HEK293 (cell line): ENCODE measurements at regions not wholly inside any gene's neighbourhood (a gene's known extent, or its start where the extent isn't known, plus 50 kb on each side); places are given as distances from the start of the nearest gene placed in this dataset.

ENCODE experiments used
- GFI1B ChIP-seq: fragments of 450-650 bp; formaldehyde crosslinking; IDR thresholded peaks from 2 replicates; pipeline ENCODE4 v1.5.1; 2016; ENCODE audit warnings: missing biosample characterization, missing genetic modification characterization
- GLI2 ChIP-seq: fragments of 450-650 bp; formaldehyde crosslinking; IDR thresholded peaks from 2 replicates; pipeline ENCODE4; 2017; ENCODE audit warnings: missing biosample characterization, missing genetic modification characterization, low read depth, borderline replicate concordance
- MEIS1 ChIP-seq: sonication (generic); formaldehyde crosslinking; IDR thresholded peaks from 2 replicates; pipeline ENCODE4 v1.8.1; 2022; ENCODE audit warnings: missing genetic modification reagents, mild to moderate bottlenecking, borderline replicate concordance
- REST ChIP-seq: fragments of 450-650 bp; formaldehyde crosslinking; IDR thresholded peaks from 2 replicates; pipeline ENCODE4 v1.5.1; 2016; ENCODE audit warnings: missing biosample characterization, missing genetic modification characterization
- SP2 ChIP-seq: fragments of 450-650 bp; formaldehyde crosslinking; IDR thresholded peaks from 2 replicates; pipeline ENCODE4 v1.5.1; 2016; ENCODE audit warnings: missing biosample characterization, missing genetic modification characterization
- ZFP37 ChIP-seq: fragments of 450-650 bp; formaldehyde crosslinking; IDR thresholded peaks from 2 replicates; pipeline ENCODE4 v1.5.1; 2016; ENCODE audit warnings: missing biosample characterization, missing genetic modification characterization
- ZNF121 ChIP-seq: fragments of 450-650 bp; formaldehyde crosslinking; IDR thresholded peaks from 2 replicates; pipeline ENCODE4 v1.5.1; 2016; ENCODE audit warnings: missing biosample characterization, missing genetic modification characterization
- ZNF202 ChIP-seq: fragments of 450-650 bp; formaldehyde crosslinking; IDR thresholded peaks from 2 replicates; pipeline ENCODE4 v1.5.1; 2016; ENCODE audit warnings: missing biosample characterization, missing genetic modification characterization, borderline replicate concordance
- ZNF274 ChIP-seq, 2 experiments: fragments of 200-500 bp in 1 of 2; fragments of 450-650 bp in 1 of 2; sonication (Bioruptor generic) in 1 of 2; formaldehyde crosslinking in 1 of 2; IDR thresholded peaks; 2 replicates each; pipeline versions ENCODE4 v1.5.1 to v1.6.1; 2014 to 2016; ENCODE audit warnings: borderline replicate concordance in 1 of 2, inconsistent platforms in 1 of 2, low read length in 1 of 2, missing biosample characterization in 1 of 2, missing genetic modification characterization in 1 of 2
- ZNF558 ChIP-seq: fragments of 450-650 bp; formaldehyde crosslinking; IDR thresholded peaks from 2 replicates; pipeline ENCODE4 v1.5.1; 2016; ENCODE audit warnings: missing biosample characterization, missing genetic modification characterization
- ZNF624 ChIP-seq: fragments of 450-650 bp; formaldehyde crosslinking; IDR thresholded peaks from 2 replicates; pipeline ENCODE4 v1.5.1; 2017; ENCODE audit warnings: missing biosample characterization, missing genetic modification characterization
- ZNF677 ChIP-seq: fragments of 450-650 bp; IDR thresholded peaks from 2 replicates; pipeline ENCODE4 v1.5.0; 2018; ENCODE audit warnings: missing biosample characterization, mild to moderate bottlenecking, missing genetic modification characterization, moderate library complexity
- ZNF791 ChIP-seq: fragments of 450-650 bp; formaldehyde crosslinking; IDR thresholded peaks from 2 replicates; pipeline ENCODE4 v1.5.1; 2016; ENCODE audit warnings: missing biosample characterization, missing genetic modification characterization
- TF ChIP-seq, protein P1 (sequence below): fragments of 450-650 bp; formaldehyde crosslinking; IDR thresholded peaks from 2 replicates; pipeline ENCODE4 v1.5.1; 2016; ENCODE audit warnings: missing biosample characterization, missing genetic modification characterization

- TF ChIP-seq, protein P1, sequence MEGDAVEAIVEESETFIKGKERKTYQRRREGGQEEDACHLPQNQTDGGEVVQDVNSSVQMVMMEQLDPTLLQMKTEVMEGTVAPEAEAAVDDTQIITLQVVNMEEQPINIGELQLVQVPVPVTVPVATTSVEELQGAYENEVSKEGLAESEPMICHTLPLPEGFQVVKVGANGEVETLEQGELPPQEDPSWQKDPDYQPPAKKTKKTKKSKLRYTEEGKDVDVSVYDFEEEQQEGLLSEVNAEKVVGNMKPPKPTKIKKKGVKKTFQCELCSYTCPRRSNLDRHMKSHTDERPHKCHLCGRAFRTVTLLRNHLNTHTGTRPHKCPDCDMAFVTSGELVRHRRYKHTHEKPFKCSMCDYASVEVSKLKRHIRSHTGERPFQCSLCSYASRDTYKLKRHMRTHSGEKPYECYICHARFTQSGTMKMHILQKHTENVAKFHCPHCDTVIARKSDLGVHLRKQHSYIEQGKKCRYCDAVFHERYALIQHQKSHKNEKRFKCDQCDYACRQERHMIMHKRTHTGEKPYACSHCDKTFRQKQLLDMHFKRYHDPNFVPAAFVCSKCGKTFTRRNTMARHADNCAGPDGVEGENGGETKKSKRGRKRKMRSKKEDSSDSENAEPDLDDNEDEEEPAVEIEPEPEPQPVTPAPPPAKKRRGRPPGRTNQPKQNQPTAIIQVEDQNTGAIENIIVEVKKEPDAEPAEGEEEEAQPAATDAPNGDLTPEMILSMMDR, result no peak
- TF ChIP-seq ZNF791, result no peak
- TF ChIP-seq ZFP37 (tag by site-specific recombination), result no peak
- no peak for TF ChIP-seq ZNF121 (tag by site-specific recombination)
- TF ChIP-seq ZNF202, result no peak
- no peak for TF ChIP-seq ZNF624 (tag by site-specific recombination)
- TF ChIP-seq ZNF558 (tag by site-specific recombination), result no peak
- TF ChIP-seq GLI2 (tag by site-specific recombination), result no peak
- TF ChIP-seq MEIS1 (CRISPR knock-in tag), result no peak
- TF ChIP-seq GFI1B (tag by site-specific recombination), result no peak
- no peak for TF ChIP-seq SP2 (tag by site-specific recombination)
- no peak for TF ChIP-seq ZNF274 (IDR thresholded peaks at IDR 0.05; ENCODE audit: low read length)
- TF ChIP-seq ZNF274 (tag by site-specific recombination; IDR thresholded peaks at IDR 0.05; ENCODE audit: borderline replicate concordance), result no peak
- TF ChIP-seq ZNF677 (tag by site-specific recombination), result no peak
- TF ChIP-seq REST (tag by site-specific recombination), result no peak
Measured at GRCh38 chr11:69957849-69958248, 120.3 kb upstream of the ANO1 start.
